K562 (cell line): ENCODE measurements at regions not wholly inside any gene's neighbourhood (a gene's known extent, or its start where the extent isn't known, plus 50 kb on each side); places are given as distances from the start of the nearest gene placed in this dataset.

Experiments
- RCOR1 ChIP-seq, 2 experiments: IDR thresholded peaks; 2 replicates each; pipeline ENCODE4 v1.6.1; 2012; ENCODE audit warnings: low read depth in 2 of 2, low read length in 2 of 2, borderline replicate concordance in 1 of 2, improper control_type of control experiment in 1 of 2
- SRSF3 ChIP-seq: fragments of 200-400 bp; formaldehyde crosslinking; IDR thresholded peaks from 2 replicates; pipeline ENCODE4 v1.6.1; 2016; ENCODE audit warnings: mild to moderate bottlenecking, low read length, moderate library complexity; ENCODE audit not compliant: insufficient read depth
- TF ChIP-seq, protein P1 (sequence below): fragments of 250-450 bp; sonication (Bioruptor Pico); IDR thresholded peaks from 2 replicates; pipeline ENCODE4 v1.5.0; 2021; ENCODE audit warnings: mild to moderate bottlenecking, moderate library complexity
- TF ChIP-seq, protein P2 (sequence below): sonication (generic); formaldehyde crosslinking; IDR thresholded peaks from 2 replicates; pipeline ENCODE4 v1.8.0; 2022; ENCODE audit warnings: mild to moderate bottlenecking, missing genetic modification reagents

DNA sequence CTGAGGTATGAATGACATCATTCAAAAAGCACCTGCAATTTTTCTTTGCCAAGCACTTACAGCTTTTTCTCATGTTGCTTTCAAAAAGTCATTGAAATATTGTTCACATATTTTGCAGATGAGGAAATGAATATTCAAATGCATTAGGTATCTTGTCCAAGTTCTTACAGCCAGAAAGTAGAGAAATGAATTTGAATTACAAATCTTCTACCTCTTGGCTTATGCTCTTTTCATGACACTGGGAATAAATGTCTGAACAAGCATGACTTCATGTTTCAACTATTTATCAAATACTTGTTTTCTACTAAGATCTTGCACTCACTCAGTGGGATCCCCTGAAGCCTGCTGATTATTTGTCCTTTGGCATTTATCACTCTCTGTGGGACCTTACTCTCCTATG is 267.2 kb upstream of the BTG1 start (continued):
- TF ChIP-seq, protein P1, sequence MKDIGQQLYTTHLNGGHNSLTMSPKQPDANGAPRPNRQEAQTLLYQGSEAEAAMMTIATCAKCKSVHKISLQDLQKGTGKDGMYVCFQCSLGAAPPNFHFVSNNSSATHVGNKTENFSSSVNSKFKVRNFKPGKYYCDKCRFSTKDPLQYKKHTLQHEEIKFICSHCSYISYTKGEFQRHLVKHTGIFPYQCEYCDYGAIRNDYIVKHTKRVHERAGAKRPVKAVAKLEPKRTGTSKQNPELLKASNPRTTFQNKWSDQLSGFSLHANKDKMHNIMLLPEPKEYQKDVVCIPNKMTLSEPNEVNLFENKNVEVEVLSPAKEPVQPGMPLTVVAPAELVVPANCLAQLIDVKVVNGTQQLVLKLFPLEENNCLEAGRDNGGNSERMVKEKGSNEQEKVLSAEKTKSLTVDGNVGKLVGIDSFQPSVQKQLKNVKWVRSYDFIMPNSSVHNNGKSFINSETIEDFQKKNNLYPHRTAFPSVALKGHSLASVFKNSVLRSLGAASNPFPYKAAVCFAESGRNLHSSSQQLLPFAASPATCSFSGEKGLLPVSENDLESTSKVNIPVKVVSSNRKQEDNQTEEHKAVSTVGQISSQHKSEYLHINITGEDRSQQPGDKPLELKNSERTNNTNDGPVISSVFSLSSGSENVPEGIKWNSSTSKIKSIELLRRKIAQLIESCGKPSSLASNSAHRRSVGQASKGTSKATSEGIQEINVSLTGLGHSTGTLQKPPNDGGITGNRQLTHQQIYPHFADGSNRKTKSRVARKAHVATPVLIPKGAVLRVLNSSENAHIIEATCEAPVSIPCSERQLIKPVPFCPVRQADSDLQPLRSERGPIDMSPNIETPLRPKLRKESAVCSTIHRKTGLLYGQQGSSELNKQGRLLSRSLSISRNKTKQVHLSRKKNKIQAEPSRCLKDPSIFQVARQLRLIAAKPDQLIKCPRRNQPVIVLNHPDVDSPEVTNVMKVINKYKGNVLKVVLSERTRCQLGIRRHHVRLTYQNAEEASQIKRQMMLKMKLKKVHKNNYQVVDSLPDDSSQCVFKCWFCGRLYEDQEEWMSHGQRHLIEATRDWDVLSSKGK, result no peak
- TF ChIP-seq, protein P2, sequence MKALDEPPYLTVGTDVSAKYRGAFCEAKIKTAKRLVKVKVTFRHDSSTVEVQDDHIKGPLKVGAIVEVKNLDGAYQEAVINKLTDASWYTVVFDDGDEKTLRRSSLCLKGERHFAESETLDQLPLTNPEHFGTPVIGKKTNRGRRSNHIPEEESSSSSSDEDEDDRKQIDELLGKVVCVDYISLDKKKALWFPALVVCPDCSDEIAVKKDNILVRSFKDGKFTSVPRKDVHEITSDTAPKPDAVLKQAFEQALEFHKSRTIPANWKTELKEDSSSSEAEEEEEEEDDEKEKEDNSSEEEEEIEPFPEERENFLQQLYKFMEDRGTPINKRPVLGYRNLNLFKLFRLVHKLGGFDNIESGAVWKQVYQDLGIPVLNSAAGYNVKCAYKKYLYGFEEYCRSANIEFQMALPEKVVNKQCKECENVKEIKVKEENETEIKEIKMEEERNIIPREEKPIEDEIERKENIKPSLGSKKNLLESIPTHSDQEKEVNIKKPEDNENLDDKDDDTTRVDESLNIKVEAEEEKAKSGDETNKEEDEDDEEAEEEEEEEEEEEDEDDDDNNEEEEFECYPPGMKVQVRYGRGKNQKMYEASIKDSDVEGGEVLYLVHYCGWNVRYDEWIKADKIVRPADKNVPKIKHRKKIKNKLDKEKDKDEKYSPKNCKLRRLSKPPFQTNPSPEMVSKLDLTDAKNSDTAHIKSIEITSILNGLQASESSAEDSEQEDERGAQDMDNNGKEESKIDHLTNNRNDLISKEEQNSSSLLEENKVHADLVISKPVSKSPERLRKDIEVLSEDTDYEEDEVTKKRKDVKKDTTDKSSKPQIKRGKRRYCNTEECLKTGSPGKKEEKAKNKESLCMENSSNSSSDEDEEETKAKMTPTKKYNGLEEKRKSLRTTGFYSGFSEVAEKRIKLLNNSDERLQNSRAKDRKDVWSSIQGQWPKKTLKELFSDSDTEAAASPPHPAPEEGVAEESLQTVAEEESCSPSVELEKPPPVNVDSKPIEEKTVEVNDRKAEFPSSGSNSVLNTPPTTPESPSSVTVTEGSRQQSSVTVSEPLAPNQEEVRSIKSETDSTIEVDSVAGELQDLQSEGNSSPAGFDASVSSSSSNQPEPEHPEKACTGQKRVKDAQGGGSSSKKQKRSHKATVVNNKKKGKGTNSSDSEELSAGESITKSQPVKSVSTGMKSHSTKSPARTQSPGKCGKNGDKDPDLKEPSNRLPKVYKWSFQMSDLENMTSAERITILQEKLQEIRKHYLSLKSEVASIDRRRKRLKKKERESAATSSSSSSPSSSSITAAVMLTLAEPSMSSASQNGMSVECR (CRISPR knock-in tag), result no peak
- TF ChIP-seq RCOR1 (IDR thresholded peaks at IDR 0.05; ENCODE audit: borderline replicate concordance in 1 of 2, low read depth in 2 of 2, low read length in 2 of 2) (no peak), SRSF3 (no peak)
- TF ChIP-seq, all 486 proteins: peak for 0
